DMS79 (cell line): ENCODE measurements at regions not wholly inside any gene's neighbourhood (a gene's known extent, or its start where the extent isn't known, plus 50 kb on each side); places are given as distances from the start of the nearest gene placed in this dataset.

Source experiments
- DNase-seq: peaks from one replicate; lab custom pipeline; 2025; lab: John Stamatoyannopoulos, UW

- DNase-seq: no peak
These were observed 132.9 kb upstream of the IGFBP7 start for GRCh38 chr4:57243076-57243475.

GRCh38 chr4:57234252-57234775, 124.1 kb upstream of the IGFBP7 start:
- DNase-seq: no peak

- DNase-seq: no peak
These were observed 123.2 kb upstream of the IGFBP7 start for GRCh38 chr4:57233386-57233785.

GRCh38 chr4:57231781-57232180, 121.6 kb upstream of the IGFBP7 start:
- DNase-seq: no peak

DNA sequence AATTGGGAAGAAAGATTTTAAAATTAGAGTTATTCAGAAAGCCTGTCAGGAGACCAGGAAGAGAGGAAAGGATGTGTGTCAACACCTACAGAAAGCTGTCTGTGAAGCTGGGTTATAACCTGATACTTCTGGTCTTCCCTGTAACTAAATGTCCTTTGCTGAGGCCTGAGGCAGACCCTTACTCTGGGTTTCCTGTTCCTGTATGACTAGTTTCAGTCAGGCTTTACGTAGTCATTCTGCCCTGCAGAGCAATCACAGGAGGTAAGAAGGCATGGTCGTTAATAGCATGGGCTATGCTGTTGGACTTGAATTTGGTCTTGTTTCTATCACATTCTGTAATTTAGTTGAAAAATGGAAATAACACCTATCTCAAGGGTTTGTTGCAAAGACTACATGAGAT, 110.5 kb upstream of the IGFBP7 start:
- DNase-seq: no peak

- DNase-seq: no peak
These were observed 110.0 kb upstream of the IGFBP7 start for GRCh38 chr4:57220172-57220571.

DNA sequence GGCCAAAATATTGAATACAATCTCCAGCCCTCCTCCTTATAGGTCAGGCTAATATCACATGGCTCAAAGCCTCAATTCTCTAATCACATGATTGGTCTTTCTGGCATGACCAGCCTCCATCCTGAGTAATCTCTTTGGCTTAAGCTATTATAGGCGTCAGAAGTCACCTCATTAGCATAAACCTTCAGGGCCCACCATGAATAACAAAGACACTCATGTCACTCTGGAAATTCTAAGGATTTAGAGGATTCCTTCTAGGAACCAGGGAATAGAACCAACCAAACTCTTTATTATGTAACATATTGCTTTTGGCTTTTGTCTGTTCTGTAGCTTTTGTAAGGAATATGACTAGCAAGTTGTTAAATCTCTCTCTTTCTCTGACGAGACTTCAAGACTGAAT, 109.2 kb upstream of the IGFBP7 start:
- no peak for DNase-seq

GRCh38 chr4:57214654-57215411, 104.6 kb upstream of the IGFBP7 start:
- DNase-seq: no peak

- DNase-seq: no peak
These were observed 100.9 kb upstream of the IGFBP7 start for GRCh38 chr4:57211131-57211530.

DNA sequence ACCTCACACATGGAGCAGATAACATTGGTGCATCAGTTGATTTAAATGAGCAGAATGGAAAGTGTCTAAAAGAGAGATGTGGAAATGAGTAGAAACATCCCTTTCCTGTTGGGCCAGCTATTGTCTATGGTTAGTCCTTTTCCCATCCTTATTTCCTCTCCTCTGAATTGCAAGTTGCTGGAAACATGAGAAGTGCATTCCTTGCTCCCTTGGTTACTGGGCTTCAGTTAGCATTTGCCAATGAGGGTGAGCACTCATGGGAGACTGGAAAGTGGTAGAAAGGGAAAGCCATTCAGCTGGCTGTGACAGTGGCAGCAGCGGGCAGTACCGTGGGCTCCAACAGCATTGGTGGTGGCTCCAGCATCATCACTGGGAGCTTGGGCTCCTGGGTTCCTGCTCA, 96.0 kb upstream of the IGFBP7 start:
- DNase-seq: no peak

DNA sequence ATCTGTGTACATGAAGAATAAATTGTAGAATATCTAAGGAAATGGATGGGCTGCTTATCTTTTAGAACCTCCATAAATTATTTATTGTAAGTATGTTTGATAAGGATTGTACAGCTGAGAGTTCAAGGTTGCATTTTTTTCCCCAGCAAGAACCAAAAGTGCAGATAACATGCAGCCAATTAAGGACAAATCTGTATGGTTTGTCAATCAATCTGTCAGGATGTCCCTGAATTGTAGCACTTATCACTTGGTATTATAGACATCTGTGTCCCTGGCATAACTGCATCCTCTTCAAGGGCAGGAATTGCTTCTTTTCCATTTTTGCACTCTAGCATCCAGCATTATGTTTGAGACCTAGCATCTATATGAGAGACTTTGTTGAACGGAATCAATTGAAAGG, 95.4 kb upstream of the IGFBP7 start:
- DNase-seq: no peak

DNA sequence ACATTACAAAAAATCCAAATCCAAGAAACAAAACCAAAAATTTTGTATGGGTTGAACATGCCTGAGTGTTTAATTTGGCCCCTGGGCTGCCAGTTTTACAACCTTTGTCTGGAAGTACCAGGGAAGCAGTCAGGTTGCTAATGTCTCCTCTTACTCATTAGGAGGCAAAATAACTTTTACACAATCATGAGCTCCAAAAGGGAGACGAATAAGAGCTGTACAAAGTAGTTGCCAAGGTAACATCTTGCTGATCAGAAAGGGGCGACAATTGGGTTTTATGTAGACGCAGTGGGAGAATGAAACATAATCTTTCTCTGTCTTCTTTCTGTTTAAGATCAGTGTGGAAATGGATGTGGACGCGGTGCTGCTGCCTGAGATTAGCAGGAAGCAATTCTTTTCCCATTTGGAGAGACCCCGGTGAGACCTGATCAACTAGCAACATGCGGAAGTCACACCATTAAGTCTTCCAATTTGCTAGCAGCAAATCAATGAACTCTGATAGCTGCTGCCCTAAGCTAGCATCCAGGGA, 90.7 kb upstream of the IGFBP7 start:
- DNase-seq: no peak

DNA sequence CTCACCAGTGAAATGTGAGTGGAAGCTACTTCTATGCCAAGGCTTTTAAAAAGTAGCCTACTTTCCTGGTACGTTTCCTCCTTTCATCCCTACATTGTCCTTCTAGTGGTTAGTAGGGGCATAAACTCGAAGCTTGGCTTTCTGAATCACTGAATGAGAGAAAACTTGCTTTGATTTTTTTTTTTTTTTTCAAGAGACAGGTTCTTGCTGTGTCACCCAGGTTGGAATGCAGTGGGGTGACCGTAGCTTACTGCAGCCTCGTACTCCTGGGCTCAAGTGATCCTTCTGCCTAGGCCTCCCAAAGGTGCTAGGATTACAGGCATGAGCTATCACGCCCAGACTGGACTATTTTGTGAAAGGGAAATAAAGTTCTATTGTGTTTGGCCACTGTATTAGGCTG, 89.1 kb upstream of the IGFBP7 start:
- no peak for DNase-seq

GRCh38 chr4:57195622-57196021, 85.4 kb upstream of the IGFBP7 start:
- DNase-seq: no peak

GRCh38 chr4:57194068-57194611, 84.0 kb upstream of the IGFBP7 start:
- DNase-seq: no peak

GRCh38 chr4:57193209-57193810, 83.1 kb upstream of the IGFBP7 start:
- no peak for DNase-seq

DNA sequence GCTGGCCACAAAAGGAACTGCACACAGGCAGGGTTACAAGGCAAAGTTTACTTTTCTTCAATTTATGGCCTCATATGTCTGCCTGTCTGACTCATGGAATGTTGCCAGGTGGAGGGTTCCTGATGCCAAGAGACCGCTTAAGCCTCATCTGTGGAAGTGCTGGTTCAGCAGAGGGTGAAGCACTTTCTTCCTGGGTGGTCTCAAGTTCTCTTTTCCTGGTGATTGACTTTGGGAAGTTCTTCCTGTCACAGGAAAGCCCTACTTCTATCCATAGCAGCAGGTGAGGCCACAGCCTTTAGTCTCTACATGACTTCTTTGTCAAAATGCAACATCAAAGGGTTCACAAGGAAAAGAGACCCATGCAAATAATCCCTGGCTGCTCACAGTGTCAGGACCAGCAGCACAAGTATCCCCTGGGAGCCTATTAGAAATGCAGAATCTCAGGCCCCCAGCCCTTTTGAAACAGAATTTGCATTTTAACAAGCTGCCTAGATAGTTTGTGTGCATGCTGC, 81.4 kb upstream of the IGFBP7 start:
- no peak for DNase-seq

- no peak for DNase-seq
These were observed 80.7 kb upstream of the IGFBP7 start for GRCh38 chr4:57190601-57191481.

DNA sequence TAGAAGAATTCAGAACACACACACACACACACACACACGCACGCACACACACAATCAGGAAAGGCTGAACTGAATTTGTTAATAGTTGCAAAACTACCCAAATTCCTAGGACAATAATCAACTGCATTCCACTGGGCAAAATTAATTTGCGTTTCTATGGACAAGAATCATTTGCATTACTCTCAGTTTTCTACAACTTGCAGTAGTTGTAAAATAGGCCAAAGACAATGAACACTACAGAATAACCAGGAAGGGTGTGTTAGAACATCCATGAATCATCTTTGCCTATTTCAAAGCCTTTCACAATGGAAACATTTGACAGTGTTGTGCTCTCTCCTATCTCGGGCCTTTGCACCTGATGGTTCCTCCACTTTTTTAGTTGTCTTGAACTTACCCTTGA, 77.1 kb upstream of the IGFBP7 start:
- no peak for DNase-seq

- DNase-seq: no peak
These were observed 74.3 kb upstream of the IGFBP7 start for GRCh38 chr4:57184378-57185029.

- no peak for DNase-seq
These were observed 72.1 kb upstream of the IGFBP7 start for GRCh38 chr4:57182132-57182874.
